IPS DF 19.7 (cell line): ENCODE measurements at regions not wholly inside any gene's neighbourhood (a gene's known extent, or its start where the extent isn't known, plus 50 kb on each side); places are given as distances from the start of the nearest gene placed in this dataset.
A peak's percentile ranks its signal among the peaks of the same experiment; 100 is the strongest.

Experiments
- DNase-seq: peaks from one replicate; pipeline ENCODE4 v3.0.0-alpha.2; 2013; ENCODE audit warnings: low read depth, low spot score

DNA sequence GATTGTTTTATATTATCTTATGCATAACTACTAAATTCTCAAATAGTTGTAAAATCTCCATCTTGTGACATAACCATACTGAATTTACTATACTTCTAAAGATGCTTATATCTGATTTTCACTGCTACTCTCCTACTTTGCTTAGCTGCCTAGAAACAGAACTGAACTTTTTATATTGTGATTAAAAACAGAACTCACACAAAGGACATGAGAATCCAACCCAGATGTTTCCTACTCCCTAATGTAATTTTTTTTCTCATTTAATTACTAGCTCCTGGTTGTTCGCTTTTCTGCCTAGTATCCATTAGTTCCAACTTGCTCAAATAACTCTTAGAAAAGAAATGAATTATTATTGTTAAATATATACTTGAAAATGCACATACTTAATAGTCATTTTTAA lies 283.5 kb upstream of the ACTRT1 start:
- DNase-seq = no peak

DNA sequence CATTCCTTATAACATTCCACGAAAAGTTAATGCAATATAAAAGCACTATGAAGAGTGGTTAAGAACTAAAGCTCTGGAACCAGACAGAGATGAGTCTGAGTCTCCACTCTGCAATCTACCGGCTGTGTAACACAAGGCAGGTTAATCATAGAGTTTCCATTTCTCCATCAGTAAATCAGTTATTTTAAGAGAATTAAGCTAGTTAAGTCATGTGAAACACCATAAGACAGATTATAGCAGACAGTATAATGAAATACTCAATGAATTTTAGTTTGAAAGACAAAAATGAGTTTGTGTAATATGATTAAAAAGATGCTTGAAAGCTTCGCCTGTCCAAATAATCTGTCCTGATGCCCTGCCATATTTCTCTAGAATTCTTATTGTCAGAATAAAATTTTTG lies 282.6 kb upstream of the ACTRT1 start:
- DNase-seq = no peak

DNA sequence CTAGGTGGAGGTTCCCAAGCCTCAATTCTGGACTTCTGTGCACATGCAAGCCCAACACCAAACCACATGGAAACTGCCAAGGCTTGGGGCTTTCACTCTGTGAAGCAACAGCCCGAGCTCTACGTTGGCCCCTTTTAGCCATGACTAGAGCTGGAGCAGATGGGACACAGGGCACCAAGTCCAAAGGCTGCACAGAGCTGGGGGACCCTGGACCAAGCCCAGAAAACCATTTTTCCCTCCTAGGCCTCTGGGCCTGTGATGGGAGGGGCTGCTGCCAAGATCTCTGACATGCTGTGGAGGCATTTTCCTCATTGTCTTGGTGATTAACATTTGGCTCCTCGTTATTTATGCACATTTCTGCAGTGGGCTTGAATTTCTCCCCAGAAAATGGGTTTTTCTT lies 258.7 kb upstream of the ACTRT1 start:
- DNase-seq = no peak

DNA sequence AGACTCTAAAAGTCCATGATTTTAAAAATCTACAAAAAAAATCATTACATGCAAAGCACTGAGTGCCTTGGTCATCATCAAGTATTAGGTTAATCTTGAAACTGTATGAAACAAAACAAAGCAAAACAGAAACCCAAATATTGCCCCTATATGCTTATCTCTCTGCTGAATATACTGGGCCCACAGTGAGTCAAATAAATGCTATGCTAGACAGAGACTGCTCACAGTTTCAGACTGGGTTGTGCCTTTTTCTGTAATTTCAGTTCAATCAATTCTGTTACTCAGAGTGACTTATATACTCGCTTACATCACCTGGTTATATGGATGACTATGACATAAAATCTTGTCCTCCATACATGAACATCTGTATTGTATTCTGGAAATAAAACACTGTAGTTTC lies 257.1 kb upstream of the ACTRT1 start:
- no peak for DNase-seq

DNA sequence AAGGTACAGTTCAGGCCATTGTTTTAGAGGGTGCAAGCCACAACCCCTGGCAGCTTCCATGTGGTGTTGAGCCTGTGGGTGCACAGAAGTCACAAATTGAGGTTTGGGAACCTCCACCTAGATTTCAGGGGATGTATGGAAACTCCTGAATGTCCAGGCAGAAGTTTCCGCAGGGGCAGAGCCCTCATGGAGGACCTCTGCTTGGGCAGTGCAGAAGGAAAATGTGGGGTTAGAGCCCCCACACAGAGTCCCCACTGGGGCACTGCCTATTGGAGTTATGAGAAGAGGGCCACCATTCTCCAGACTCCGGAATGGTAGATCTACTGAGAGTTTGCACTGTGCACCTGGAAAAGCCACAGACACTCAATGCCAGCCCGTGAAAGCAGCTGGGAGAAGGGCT lies 242.0 kb upstream of the ACTRT1 start:
- DNase-seq = no peak

DNA sequence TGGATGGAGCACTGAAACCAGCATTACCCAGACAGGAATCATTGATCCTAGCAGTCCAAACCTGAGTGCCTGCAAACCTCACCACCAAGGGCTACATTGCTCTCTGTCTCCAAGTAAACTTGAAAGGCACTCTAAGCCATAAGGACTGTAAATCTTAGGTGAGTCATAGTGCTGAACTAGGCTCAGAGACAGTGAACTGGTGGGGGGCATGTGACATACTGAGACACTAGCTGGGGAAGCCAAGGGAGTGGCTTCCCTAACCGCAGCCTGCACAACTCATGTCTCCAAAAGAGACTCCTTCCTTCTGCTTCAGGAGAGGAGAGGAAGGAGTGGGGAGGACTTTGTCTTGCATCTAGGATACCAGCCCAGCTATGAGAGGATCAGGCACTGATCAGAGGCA lies 235.5 kb upstream of the ACTRT1 start:
- DNase-seq = no peak

DNA sequence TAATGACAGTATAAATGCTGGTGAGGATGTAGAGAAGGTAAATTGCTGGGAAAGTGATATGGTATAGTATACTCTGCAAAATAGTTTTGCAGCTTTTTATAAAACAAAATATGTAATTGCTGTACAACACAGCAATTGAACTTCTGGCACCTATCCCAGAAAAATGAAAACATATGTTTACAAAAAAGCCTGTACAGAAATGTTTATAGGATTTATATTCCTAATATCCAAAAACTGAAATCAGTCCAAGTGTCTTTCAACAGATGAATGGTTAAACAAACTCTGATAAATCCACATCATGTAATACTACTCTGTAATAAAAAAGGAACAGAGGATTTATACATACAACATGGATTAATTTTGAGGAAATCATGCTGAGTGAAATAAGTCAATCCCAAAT lies 198.4 kb upstream of the ACTRT1 start:
- DNase-seq = no peak

DNA sequence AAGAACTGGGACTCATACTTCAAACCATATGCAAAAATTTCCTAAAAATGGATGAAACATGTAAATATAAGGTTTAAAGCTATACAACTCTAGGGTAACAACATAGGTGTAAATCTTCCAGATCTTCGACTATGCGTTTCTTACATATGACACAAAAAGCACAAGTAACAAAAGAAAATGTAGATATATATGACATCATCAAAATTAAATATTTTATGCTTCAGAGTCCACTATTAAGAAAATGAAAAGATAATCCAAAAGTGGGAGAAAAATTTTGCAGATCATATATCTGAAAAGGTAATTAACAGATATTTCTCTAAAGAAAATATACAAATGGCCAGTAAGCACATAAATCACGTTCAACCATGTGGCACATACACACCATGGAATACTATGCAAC lies 164.2 kb upstream of the ACTRT1 start:
- DNase-seq = no peak

DNA sequence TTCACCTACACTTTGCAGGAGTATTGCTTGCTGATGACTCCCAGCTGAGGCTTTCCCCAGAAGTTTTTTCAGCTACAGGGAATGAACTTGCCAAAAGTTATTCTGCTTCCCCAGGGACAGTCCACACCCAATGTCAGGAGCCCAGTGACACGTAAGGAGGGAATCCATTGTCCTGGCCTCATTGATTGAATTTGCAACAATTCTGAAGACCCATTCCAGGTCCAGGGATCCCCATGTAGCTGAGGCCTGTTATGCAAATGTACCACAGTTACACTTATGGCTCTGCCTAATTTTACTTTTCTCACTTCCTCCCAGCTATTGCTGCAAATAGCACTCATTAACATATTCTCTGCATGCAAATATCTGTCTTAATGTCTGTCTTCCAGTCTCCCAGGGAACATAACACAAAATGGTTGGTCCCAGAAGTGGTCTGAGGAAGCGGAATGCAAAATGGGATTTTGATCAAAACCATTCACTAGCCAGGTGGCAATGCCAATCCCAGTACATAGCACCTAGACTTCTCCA lies 113.7 kb upstream of the ACTRT1 start:
- DNase-seq = no peak

DNA sequence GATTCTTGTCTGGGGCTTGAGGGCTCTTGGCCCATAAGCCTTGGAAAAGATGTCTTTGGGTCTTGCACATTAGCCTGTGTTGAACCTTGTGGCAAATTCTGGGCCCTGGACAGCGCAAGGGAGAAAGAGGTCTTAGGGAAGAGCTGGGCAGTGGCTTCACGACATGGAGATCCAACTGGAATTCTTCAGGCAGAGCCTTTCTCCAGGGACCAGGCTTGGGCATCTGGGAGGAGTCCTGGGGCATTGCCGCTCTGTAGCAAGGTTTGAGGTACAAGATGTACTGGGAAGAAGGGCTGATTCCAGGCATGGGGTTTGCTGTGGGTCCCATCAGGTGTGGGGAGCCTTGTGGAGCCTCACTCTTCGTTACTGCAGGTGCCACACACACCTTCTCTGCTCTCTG lies 104.0 kb upstream of the ACTRT1 start:
- DNase-seq = no peak

DNA sequence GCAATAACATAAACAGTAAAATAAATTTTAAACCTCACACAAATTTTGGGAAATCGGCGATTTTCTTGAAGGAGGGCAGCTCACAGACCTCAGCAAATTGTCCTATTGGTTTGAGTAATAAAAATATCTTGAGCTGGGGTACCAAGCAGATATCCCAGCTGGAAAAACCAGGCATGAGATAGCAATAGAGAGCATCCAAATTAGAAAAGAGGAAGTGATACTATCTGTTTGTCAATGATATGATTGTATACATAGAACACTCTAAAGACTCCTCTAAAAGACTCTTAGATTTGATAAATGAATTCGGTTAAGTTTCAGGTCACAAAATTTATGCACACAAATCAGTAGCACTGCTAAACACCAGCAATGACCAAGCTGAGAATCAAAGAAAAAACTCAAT lies 90.5 kb upstream of the ACTRT1 start:
- no peak for DNase-seq

DNA sequence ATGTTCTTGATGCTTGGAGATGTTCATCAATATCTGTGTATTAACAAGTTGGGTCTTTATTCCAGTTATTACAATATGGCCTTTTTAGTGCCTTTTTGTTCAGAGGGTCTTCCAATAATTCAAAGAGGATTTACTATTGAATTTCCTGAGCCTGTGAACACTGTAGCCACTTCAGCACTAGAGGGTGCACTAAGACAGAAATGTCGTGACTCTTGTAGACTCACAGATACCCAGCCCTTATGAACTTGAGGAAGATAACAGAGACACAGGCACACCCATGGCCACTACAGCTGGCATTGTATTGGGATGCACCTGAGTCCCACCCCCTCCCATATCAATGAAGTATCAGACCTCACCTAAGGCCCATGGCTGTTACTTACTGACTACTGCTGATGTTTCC lies 54.4 kb upstream of the ACTRT1 start:
- DNase-seq = peak; percentile 17

DNA sequence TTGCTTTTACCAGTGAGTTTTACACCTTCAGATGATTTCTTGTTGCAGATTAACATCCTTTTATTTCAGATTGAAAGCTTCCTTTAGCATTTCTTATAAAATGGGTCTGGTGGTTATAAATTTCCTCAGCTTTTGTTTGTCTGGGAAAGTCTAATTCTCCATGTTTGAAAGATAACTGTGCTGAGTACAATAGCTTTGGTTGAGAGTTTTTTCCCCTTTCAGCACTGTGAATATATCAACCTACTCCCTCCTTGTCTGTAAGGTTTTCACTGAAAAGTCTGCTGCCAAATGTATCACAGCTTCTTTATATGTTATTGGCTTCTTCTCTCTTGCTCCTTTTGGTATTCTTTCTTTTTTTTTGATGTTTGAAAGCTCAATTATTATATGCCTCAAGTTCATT lies 53.5 kb upstream of the ACTRT1 start:
- DNase-seq = no peak
